Nephron (organoid): ENCODE measurements at regions not wholly inside any gene's neighbourhood (a gene's known extent, or its start where the extent isn't known, plus 50 kb on each side); places are given as distances from the start of the nearest gene placed in this dataset.

Experiments
- H3K27ac Mint-ChIP-seq, 3 experiments: 2 replicates each; pipeline ENCODE4 v1.8.0; 2020; ENCODE audit warnings: mixed read lengths in 3 of 3, mild to moderate bottlenecking in 2 of 3, moderate library complexity in 1 of 3
- H3K27me3 Mint-ChIP-seq: 2 replicates; pipeline ENCODE4 v1.8.0; 2021; ENCODE audit warnings: low read depth, mild to moderate bottlenecking, moderate library complexity, mixed read lengths
- H3K36me3 Mint-ChIP-seq: 2 replicates; pipeline ENCODE4 v1.8.0; 2020; ENCODE audit warnings: low read depth, mixed read lengths
- H3K4me1 Mint-ChIP-seq: 2 replicates; pipeline ENCODE4 v1.8.0; 2020; ENCODE audit warnings: mixed read lengths
- H3K4me3 Mint-ChIP-seq, 3 experiments: 2 replicates each; pipeline ENCODE4 v1.8.0; 2020; ENCODE audit warnings: mild to moderate bottlenecking in 3 of 3, mixed read lengths in 3 of 3, moderate library complexity in 2 of 3
- H3K9me3 Mint-ChIP-seq: 2 replicates; pipeline ENCODE4 v1.8.0; 2020; ENCODE audit warnings: mixed read lengths
- CTCF ChIP-seq, 3 experiments: fragments of 200-600 bp; sonication (generic); IDR thresholded peaks; one replicate each; pipeline ENCODE4 v1.5.0; 2021; ENCODE audit warnings: antibody characterized with exemption in 3 of 3; ENCODE audit not compliant: unreplicated experiment in 3 of 3

DNA sequence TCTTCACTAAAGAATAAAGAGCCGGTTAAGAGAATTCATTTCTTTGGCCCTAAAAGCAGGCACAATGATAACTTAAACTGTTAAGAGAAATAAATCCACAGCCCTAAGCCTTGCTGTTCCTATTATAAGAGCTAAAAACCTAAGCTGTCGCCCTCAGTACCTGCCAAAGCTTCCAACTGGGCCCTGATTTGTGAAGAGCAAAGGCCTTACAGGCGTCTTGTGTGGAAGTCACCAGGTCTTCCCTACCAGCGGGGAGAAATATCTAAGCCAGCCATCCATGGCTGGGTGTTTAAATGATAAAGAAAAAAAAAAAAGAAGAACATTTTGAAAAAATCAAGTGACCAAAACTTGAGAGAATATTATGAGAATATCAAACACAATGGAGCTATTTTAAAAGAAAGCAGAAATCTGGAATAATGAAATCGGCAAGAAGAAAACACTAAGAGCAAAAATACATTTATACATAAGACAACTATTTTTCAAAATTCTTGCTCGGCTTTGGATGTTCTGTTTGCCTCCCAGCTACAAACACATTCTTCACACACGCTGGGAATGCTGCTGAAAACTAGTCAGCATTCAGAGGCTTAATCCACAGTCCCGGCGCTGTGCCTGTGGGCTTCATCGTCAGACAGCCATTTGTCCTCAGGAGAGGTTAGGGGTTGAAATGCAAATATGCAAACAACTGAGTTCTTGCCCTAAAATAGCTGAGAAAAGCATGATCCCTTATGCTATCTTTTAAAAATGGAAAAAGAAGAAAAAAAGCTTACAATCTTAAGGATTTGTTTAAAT lies 89.8 kb upstream of the LSM14A start:
- Mint-ChIP-seq H3K4me3 (no peak overlapping the region), H3K4me1 (no peaks in the 10 kb centered on the region), H3K36me3 (no peaks in the 10 kb centered on the region), H3K9me3 (peaks cover 4% of the 10 kb centered on the region), H3K27me3 (no peaks in the 10 kb centered on the region), H3K27ac (no peak overlapping the region)
- TF ChIP-seq CTCF (IDR thresholded peaks at IDR 0.05; ENCODE audit: unreplicated experiment in 3 of 3): no peak

DNA sequence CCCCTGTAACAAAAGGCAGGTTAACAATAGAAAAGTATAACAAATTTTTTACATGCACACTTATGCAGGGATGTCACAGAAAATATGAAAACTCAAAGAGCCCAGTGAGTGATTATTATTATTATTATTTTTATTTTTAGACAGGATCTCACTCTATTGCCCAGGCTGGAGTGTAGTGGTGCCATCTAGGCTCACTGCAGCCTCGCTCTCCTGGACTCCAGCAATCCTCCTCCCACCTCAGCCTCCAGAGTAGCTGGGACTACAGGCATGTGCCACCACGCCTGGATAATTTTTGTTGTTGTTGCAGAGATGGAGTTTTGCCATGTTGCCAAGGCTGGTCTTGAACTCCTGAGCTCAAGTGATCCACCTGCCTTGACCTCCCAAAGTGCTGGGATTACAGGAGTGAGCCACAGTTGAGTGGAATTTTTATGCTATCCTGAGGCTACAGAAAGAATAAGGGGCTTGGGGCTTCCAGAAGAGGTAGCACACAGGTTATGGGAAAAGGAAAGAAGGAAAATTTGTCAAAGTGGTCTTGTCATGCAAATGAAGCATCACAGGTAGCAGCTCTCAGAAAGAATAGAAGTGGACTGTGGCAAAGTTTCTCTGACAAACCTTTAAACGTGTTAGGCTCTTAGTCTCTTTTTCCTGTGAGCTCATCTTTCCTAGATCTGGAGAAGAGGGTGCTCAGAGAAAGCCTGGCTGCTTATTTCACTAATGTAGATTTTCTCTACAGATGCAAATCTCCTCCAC lies 87.7 kb upstream of the LSM14A start:
- Mint-ChIP-seq H3K4me3 (no peak overlapping the region), H3K27me3 (no peaks in the 10 kb centered on the region), H3K27ac (no peak overlapping the region), H3K4me1 (no peaks in the 10 kb centered on the region), H3K36me3 (no peaks in the 10 kb centered on the region), H3K9me3 (no peaks in the 10 kb centered on the region)
- TF ChIP-seq CTCF (IDR thresholded peaks at IDR 0.05; ENCODE audit: unreplicated experiment in 3 of 3): no peak

GRCh38 chr19:34085336-34085735 lies 87.0 kb upstream of the LSM14A start:
- Mint-ChIP-seq H3K4me1 (no peaks in the 10 kb centered on the region), H3K36me3 (no peaks in the 10 kb centered on the region), H3K27ac (no peak overlapping the region), H3K4me3 (no peak overlapping the region), H3K9me3 (no peaks in the 10 kb centered on the region), H3K27me3 (no peaks in the 10 kb centered on the region)
- TF ChIP-seq CTCF (IDR thresholded peaks at IDR 0.05; ENCODE audit: unreplicated experiment in 3 of 3): no peak

- Mint-ChIP-seq H3K36me3 (no peaks in the 10 kb centered on the region), H3K4me1 (no peaks in the 10 kb centered on the region), H3K27ac (no peak overlapping the region), H3K9me3 (no peaks in the 10 kb centered on the region), H3K27me3 (peaks cover 4% of the 10 kb centered on the region), H3K4me3 (no peak overlapping the region)
- no peak for TF ChIP-seq CTCF (IDR thresholded peaks at IDR 0.05; ENCODE audit: unreplicated experiment in 3 of 3)
These were observed 84.0 kb upstream of the LSM14A start for GRCh38 chr19:34088292-34088691.

- no peaks in the 10 kb centered on the region for H3K36me3 Mint-ChIP-seq
- H3K4me1 Mint-ChIP-seq: no peaks in the 10 kb centered on the region
- H3K27ac Mint-ChIP-seq: no peak overlapping the region
- TF ChIP-seq CTCF (IDR thresholded peaks at IDR 0.05; ENCODE audit: unreplicated experiment in 3 of 3): no peak
- no peak overlapping the region for H3K4me3 Mint-ChIP-seq
- peaks cover 4% of the 10 kb centered on the region for H3K27me3 Mint-ChIP-seq
- no peaks in the 10 kb centered on the region for H3K9me3 Mint-ChIP-seq
These were observed 82.7 kb upstream of the LSM14A start for GRCh38 chr19:34089566-34089965.
